Caco-2 (cell line): ENCODE measurements at regions not wholly inside any gene's neighbourhood (a gene's known extent, or its start where the extent isn't known, plus 50 kb on each side); places are given as distances from the start of the nearest gene placed in this dataset.

Experiments
- BruUV-seq: library from RNA; stranded (reverse); fragments of 400-500 nt; replicated peaks from 2 replicates; lab custom pipeline; 2021; lab: Mats Ljungman, UMichigan
- CTCF ChIA-PET: fragments of 300-600 bp; sonication (Branson Sonifier 250); formaldehyde crosslinking; loops from one replicate; lab custom pipeline; 2022; ENCODE audit warnings: antibody characterized with exemption; lab: Charles Lee
- POLR2A ChIA-PET: fragments of 300-600 bp; sonication (Branson Sonifier 250); formaldehyde crosslinking; loops from one replicate; lab custom pipeline; 2022; ENCODE audit warnings: antibody characterized with exemption; lab: Charles Lee
- DNase-seq, 2 experiments: peaks; one replicate each; pipeline versions ENCODE4 v3.0.0 to v3.0.0-alpha.2; 2020 to 2022
- H3K27me3 ChIP-seq: replicated peaks from 2 replicates; pipeline ENCODE4 v1.6.0; 2011; ENCODE audit warnings: low read length; ENCODE audit not compliant: control insufficient read depth, insufficient read depth
- H3K36me3 ChIP-seq: 2 replicates; pipeline ENCODE4 v1.5.1; 2011; ENCODE audit warnings: low read length; ENCODE audit not compliant: control insufficient read depth, insufficient read depth
- H3K4me1 ChIP-seq: fragments of 250-450 bp; sonication (Bioruptor Pico); 2 replicates; pipeline ENCODE4 v1.5.1; 2020; ENCODE audit warnings: mild to moderate bottlenecking
- H3K4me3 ChIP-seq: 2 replicates; pipeline ENCODE4 v1.5.1; 2011; ENCODE audit warnings: low read depth, mild to moderate bottlenecking, control low read depth, low read length
- H3K9me3 ChIP-seq: fragments of 250-450 bp; sonication (Bioruptor Pico); 2 replicates; pipeline ENCODE4 v1.5.1; 2020; ENCODE audit warnings: mild to moderate bottlenecking, moderate library complexity
- H3K27ac Mint-ChIP-seq: one replicate; pipeline ENCODE4 v1.8.0; 2022; ENCODE audit warnings: mixed read lengths; ENCODE audit not compliant: unreplicated experiment
- H3K27me3 Mint-ChIP-seq: one replicate; pipeline ENCODE4 v1.8.0; 2022; ENCODE audit warnings: mixed read lengths; ENCODE audit not compliant: insufficient read depth, unreplicated experiment
- H3K36me3 Mint-ChIP-seq: one replicate; pipeline ENCODE4 v1.8.0; 2022; ENCODE audit warnings: mild to moderate bottlenecking, mixed read lengths; ENCODE audit not compliant: insufficient read depth, unreplicated experiment
- H3K4me1 Mint-ChIP-seq: one replicate; pipeline ENCODE4 v1.8.0; 2022; ENCODE audit warnings: low read depth, mixed read lengths; ENCODE audit not compliant: unreplicated experiment
- H3K4me3 Mint-ChIP-seq: one replicate; pipeline ENCODE4 v1.8.0; 2022; ENCODE audit warnings: mild to moderate bottlenecking, moderate library complexity, mixed read lengths; ENCODE audit not compliant: unreplicated experiment
- H3K9me3 Mint-ChIP-seq: one replicate; pipeline ENCODE4 v1.8.0; 2022; ENCODE audit warnings: mixed read lengths; ENCODE audit not compliant: unreplicated experiment
- intact Hi-C: fragments of 100-400 bp; cut with micrococcal nuclease; formaldehyde crosslinking; loops from one replicate; pipeline ENCODE4 v1.10.0; 2022; ENCODE audit not compliant: unreplicated experiment
- TF ChIP-seq, protein P1 (sequence below), 2 experiments: fragments of 200-600 bp in 1 of 2; IDR thresholded peaks; 1 replicate in 1 of 2; 2 replicates in 1 of 2; pipeline versions ENCODE4 v1.5.1 to v1.8.0; 2011 to 2022; ENCODE audit warnings: antibody characterized with exemption in 1 of 2, control low read depth in 1 of 2, inconsistent platforms in 1 of 2, low read depth in 1 of 2, low read length in 1 of 2, mild to moderate bottlenecking in 1 of 2, moderate library complexity in 1 of 2; ENCODE audit not compliant: insufficient read depth in 1 of 2, severe bottlenecking in 1 of 2, unreplicated experiment in 1 of 2

DNA sequence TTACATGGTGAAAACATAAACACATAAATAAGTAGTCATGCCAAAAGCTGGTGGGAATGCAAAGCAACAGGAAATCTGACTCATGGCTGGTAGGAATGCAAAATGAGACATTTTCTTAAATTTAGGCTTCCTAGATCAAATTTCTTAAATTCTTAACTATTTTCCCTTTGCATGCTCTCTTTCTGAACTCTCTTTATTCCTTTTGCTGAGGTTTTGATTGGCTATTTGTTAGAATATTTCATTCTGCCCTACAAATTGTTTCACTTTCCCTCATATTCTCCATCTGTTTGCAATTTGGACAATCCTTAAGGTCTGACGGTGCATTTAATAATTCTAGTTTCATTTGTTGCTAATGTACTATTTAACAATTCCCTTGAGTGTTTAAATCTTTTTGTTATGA lies 437.5 kb upstream of the RGS17 start:
- POLR2A ChIA-PET = no interaction called here
- no peaks in the 10 kb centered on the region for H3K4me1 ChIP-seq
- no peaks in the 10 kb centered on the region for H3K9me3 Mint-ChIP-seq
- H3K4me3 ChIP-seq = no peak overlapping the region
- BruUV-seq = no TSS peak
- CTCF ChIA-PET = no interaction called here
- no peaks in the 10 kb centered on the region for H3K4me1 Mint-ChIP-seq
- no peaks in the 10 kb centered on the region for H3K27me3 ChIP-seq
- no peak for DNase-seq
- TF ChIP-seq, protein P1, sequence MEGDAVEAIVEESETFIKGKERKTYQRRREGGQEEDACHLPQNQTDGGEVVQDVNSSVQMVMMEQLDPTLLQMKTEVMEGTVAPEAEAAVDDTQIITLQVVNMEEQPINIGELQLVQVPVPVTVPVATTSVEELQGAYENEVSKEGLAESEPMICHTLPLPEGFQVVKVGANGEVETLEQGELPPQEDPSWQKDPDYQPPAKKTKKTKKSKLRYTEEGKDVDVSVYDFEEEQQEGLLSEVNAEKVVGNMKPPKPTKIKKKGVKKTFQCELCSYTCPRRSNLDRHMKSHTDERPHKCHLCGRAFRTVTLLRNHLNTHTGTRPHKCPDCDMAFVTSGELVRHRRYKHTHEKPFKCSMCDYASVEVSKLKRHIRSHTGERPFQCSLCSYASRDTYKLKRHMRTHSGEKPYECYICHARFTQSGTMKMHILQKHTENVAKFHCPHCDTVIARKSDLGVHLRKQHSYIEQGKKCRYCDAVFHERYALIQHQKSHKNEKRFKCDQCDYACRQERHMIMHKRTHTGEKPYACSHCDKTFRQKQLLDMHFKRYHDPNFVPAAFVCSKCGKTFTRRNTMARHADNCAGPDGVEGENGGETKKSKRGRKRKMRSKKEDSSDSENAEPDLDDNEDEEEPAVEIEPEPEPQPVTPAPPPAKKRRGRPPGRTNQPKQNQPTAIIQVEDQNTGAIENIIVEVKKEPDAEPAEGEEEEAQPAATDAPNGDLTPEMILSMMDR (IDR thresholded peaks at IDR 0.05; ENCODE audit: insufficient read depth in 1 of 2, low read depth in 1 of 2, low read length in 1 of 2, severe bottlenecking in 1 of 2, unreplicated experiment in 1 of 2) = no peak
- H3K4me3 Mint-ChIP-seq = no peak overlapping the region
- intact Hi-C loops = no loop called here
- no peak overlapping the region for H3K27ac Mint-ChIP-seq
- H3K9me3 ChIP-seq = no peaks in the 10 kb centered on the region
- no peaks in the 10 kb centered on the region for H3K36me3 Mint-ChIP-seq
- peaks cover 4% of the 10 kb centered on the region for H3K27me3 Mint-ChIP-seq
- no peaks in the 10 kb centered on the region for H3K36me3 ChIP-seq

DNA sequence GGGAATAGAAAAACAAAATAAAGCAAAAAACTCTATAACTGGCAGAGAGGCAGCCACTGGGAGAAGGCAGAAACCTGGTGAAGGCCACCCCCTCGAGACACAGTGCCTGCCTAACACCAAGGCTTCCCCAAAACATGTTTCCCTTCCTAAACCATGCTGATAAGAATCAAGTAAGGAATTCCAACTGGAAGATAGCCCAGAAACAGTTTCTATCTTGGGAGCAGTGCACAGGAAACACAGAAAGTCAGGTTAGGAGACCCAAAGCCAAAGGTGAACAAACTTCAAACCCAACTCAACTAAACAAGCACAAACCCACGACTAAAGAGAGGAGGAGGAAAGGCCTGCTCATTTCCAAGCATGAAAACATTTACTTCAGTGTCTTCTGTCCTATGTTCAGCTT lies 433.7 kb upstream of the RGS17 start:
- no peaks in the 10 kb centered on the region for H3K4me1 Mint-ChIP-seq
- Histone ChIP-seq H3K9me3 (no peaks in the 10 kb centered on the region), H3K36me3 (no peaks in the 10 kb centered on the region), H3K27me3 (no peaks in the 10 kb centered on the region), H3K4me3 (no peak overlapping the region), H3K4me1 (no peaks in the 10 kb centered on the region)
- H3K4me3 Mint-ChIP-seq = no peak overlapping the region
- ChIA-PET CTCF (no interaction called here), POLR2A (no interaction called here)
- H3K27me3 Mint-ChIP-seq = no peaks in the 10 kb centered on the region
- no peak for DNase-seq
- intact Hi-C loops = no loop called here
- H3K36me3 Mint-ChIP-seq = no peaks in the 10 kb centered on the region
- no peak overlapping the region for H3K27ac Mint-ChIP-seq
- no peaks in the 10 kb centered on the region for H3K9me3 Mint-ChIP-seq
- no TSS peak for BruUV-seq
- TF ChIP-seq, protein P1 (IDR thresholded peaks at IDR 0.05; ENCODE audit: insufficient read depth in 1 of 2, low read depth in 1 of 2, low read length in 1 of 2, severe bottlenecking in 1 of 2, unreplicated experiment in 1 of 2) = no peak

DNA sequence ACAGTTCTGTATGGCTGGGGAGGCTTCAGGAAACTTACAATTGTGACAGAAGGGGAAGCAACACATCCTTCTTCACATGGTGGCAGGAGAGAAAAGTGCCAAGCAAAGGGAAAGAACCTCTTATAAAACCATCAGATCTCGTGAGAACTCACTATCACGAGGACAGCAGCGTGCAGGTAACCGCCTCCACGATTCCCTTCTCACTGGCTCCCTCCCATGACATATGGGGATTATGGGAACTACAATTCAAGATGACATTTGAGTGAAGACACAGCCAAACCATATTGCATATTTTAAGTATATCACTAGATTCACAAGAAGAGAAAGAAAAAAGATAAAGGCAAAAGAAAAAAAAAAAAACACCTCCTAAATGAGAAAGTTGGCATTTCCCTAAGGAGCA lies 431.9 kb upstream of the RGS17 start:
- ChIA-PET POLR2A (no interaction called here), CTCF (no interaction called here)
- no peaks in the 10 kb centered on the region for H3K27me3 Mint-ChIP-seq
- intact Hi-C loops = no loop called here
- Histone ChIP-seq H3K9me3 (no peaks in the 10 kb centered on the region), H3K27me3 (no peaks in the 10 kb centered on the region), H3K4me1 (no peaks in the 10 kb centered on the region), H3K4me3 (no peak overlapping the region), H3K36me3 (no peaks in the 10 kb centered on the region)
- no peak for DNase-seq
- H3K4me1 Mint-ChIP-seq = no peaks in the 10 kb centered on the region
- H3K4me3 Mint-ChIP-seq = no peak overlapping the region
- TF ChIP-seq, protein P1 (IDR thresholded peaks at IDR 0.05; ENCODE audit: insufficient read depth in 1 of 2, low read depth in 1 of 2, low read length in 1 of 2, severe bottlenecking in 1 of 2, unreplicated experiment in 1 of 2) = no peak
- H3K36me3 Mint-ChIP-seq = no peaks in the 10 kb centered on the region
- no peaks in the 10 kb centered on the region for H3K9me3 Mint-ChIP-seq
- H3K27ac Mint-ChIP-seq = no peak overlapping the region
- BruUV-seq = no TSS peak
